H1 (cell line): ENCODE measurements at regions not wholly inside any gene's neighbourhood (a gene's known extent, or its start where the extent isn't known, plus 50 kb on each side); places are given as distances from the start of the nearest gene placed in this dataset.

ENCODE experiments used
- CHD7 ChIP-seq: fragments of 300-600 bp; sonication (generic); IDR thresholded peaks from 2 replicates; pipeline ENCODE4 v1.7.1; 2012; ENCODE audit warnings: low read length, moderate library complexity, mild to moderate bottlenecking, inconsistent platforms; ENCODE audit not compliant: insufficient replicate concordance
- E2F6 ChIP-seq: IDR thresholded peaks from 2 replicates; pipeline ENCODE4 v1.6.1; 2012; ENCODE audit warnings: inconsistent platforms
- EP300 ChIP-seq, 2 experiments: IDR thresholded peaks; 1 replicate in 1 of 2; 2 replicates in 1 of 2; pipeline ENCODE4 v1.6.1; 2011 to 2012; ENCODE audit warnings: low read depth in 2 of 2, low read length in 2 of 2, mild to moderate bottlenecking in 2 of 2, borderline replicate concordance in 1 of 2, inconsistent platforms in 1 of 2, moderate library complexity in 1 of 2
- POLR2AphosphoS5 ChIP-seq: IDR thresholded peaks from 2 replicates; pipeline ENCODE4 v1.6.1; 2011; ENCODE audit warnings: low read depth, low read length
- SAP30 ChIP-seq: fragments of 300-600 bp; sonication (generic); IDR thresholded peaks from 2 replicates; pipeline ENCODE4 v1.7.1; 2012; ENCODE audit warnings: low read length, moderate library complexity, mild to moderate bottlenecking, inconsistent platforms; ENCODE audit not compliant: insufficient read depth, insufficient replicate concordance

GRCh38 chr3:194871864-194872668 is 186.4 kb downstream of the FAM43A start (continued):
- TF ChIP-seq CHD7, result no peak
- no peak for TF ChIP-seq POLR2AphosphoS5
- no peak for TF ChIP-seq EP300 (IDR thresholded peaks at IDR 0.05; ENCODE audit: borderline replicate concordance in 1 of 2, low read depth in 2 of 2, low read length in 2 of 2)
- TF ChIP-seq E2F6, result no peak
- TF ChIP-seq SAP30, result no peak
- TF ChIP-seq, all 59 proteins: peak for 0
